CD14-positive monocyte (primary cell): ENCODE measurements at regions not wholly inside any gene's neighbourhood (a gene's known extent, or its start where the extent isn't known, plus 50 kb on each side); places are given as distances from the start of the nearest gene placed in this dataset.

ENCODE experiments used
- DNase-seq, 3 donors: peaks; one replicate each; pipeline ENCODE4 v3.0.0-alpha.2; 2011 to 2022
- H2AFZ ChIP-seq: 2 replicates; pipeline ENCODE4 v1.6.0; 2012; ENCODE audit warnings: mild to moderate bottlenecking, low read depth, low read length, inconsistent platforms; ENCODE audit not compliant: insufficient read depth, poor library complexity, severe bottlenecking
- H3K27ac ChIP-seq, 2 donors: 1 replicate in 1 of 2; 2 replicates in 1 of 2; pipeline ENCODE4 v1.5.1; 2012 to 2013; ENCODE audit warnings: low read length in 2 of 2, control low read depth in 1 of 2, inconsistent platforms in 1 of 2, low read depth in 1 of 2, mild to moderate bottlenecking in 1 of 2
- H3K27me3 ChIP-seq, 2 donors: one replicate each; pipeline versions ENCODE4 v1.6.0 to v1.6.1; 2011 to 2013; ENCODE audit warnings: low read length in 2 of 2; ENCODE audit not compliant: control insufficient read depth in 2 of 2, insufficient read depth in 2 of 2
- H3K36me3 ChIP-seq, 2 donors: replicated peaks in 1 of 2; 1 replicate in 1 of 2; 2 replicates in 1 of 2; pipeline versions ENCODE4 v1.5.1 to v1.6.1; 2012 to 2013; ENCODE audit warnings: low read length in 2 of 2, control low read depth in 1 of 2, inconsistent platforms in 1 of 2, mild to moderate bottlenecking in 1 of 2; ENCODE audit not compliant: insufficient read depth in 2 of 2, control insufficient read depth in 1 of 2
- H3K4me1 ChIP-seq, 2 donors: 1 replicate in 1 of 2; 2 replicates in 1 of 2; pipeline versions ENCODE4 v1.5.1 to v1.6.1; 2012 to 2013; ENCODE audit warnings: low read length in 2 of 2, control low read depth in 1 of 2, inconsistent platforms in 1 of 2, mild to moderate bottlenecking in 1 of 2, moderate library complexity in 1 of 2; ENCODE audit not compliant: insufficient read depth in 2 of 2, control insufficient read depth in 1 of 2
- H3K4me2 ChIP-seq: replicated peaks from 2 replicates; pipeline ENCODE3; 2012; ENCODE audit warnings: low read length, moderate library complexity, mild to moderate bottlenecking; ENCODE audit not compliant: poor library complexity, severe bottlenecking; ENCODE audit errors: extremely low read depth
- H3K4me3 ChIP-seq, 3 experiments: fragments of 200-600 bp in 1 of 3; sonication (generic) in 1 of 3; replicated peaks in 1 of 3; 1 replicate in 2 of 3; 2 replicates in 1 of 3; pipeline ENCODE4 v1.5.1; 2011 to 2013; ENCODE audit warnings: low read length in 3 of 3, mild to moderate bottlenecking in 3 of 3, control low read depth in 2 of 3, low read depth in 2 of 3, inconsistent platforms in 1 of 3, moderate library complexity in 1 of 3
- H3K79me2 ChIP-seq: 2 replicates; pipeline ENCODE4 v1.6.0; 2012; ENCODE audit warnings: mild to moderate bottlenecking, control low read depth, inconsistent platforms, low read length, moderate library complexity; ENCODE audit not compliant: insufficient read depth
- H3K9ac ChIP-seq: 2 replicates; pipeline ENCODE4 v1.6.0; 2017; ENCODE audit warnings: low read length, mild to moderate bottlenecking; ENCODE audit not compliant: insufficient read depth, poor library complexity, severe bottlenecking
- H3K9me3 ChIP-seq, 2 donors: replicated peaks in 1 of 2; 1 replicate in 1 of 2; 2 replicates in 1 of 2; pipeline versions ENCODE4 v1.5.1 to v1.6.1; 2012 to 2013; ENCODE audit warnings: low read length in 2 of 2, control low read depth in 1 of 2; ENCODE audit not compliant: control insufficient read depth in 1 of 2, insufficient read depth in 1 of 2
- H4K20me1 ChIP-seq: 2 replicates; pipeline ENCODE4 v1.6.0; 2012; ENCODE audit warnings: mild to moderate bottlenecking, low read length, control low read depth, moderate library complexity; ENCODE audit not compliant: insufficient read depth
- H3K27ac Mint-ChIP-seq, 7 donors: one replicate each; pipeline ENCODE4 v1.8.0; 2020; ENCODE audit warnings: mild to moderate bottlenecking in 7 of 7, mixed read lengths in 7 of 7, moderate library complexity in 6 of 7, inconsistent platforms in 2 of 7
- H3K27me3 Mint-ChIP-seq, 3 donors: one replicate each; pipeline ENCODE4 v1.8.0; 2021 to 2022; ENCODE audit warnings: low read depth in 3 of 3, mild to moderate bottlenecking in 3 of 3, mixed read lengths in 3 of 3, moderate library complexity in 3 of 3, inconsistent platforms in 1 of 3
- H3K36me3 Mint-ChIP-seq, 2 donors: one replicate each; pipeline ENCODE4 v1.8.0; 2020; ENCODE audit warnings: mixed read lengths in 2 of 2, inconsistent platforms in 1 of 2, mild to moderate bottlenecking in 1 of 2
- H3K4me1 Mint-ChIP-seq: one replicate; pipeline ENCODE4 v1.8.0; 2020; ENCODE audit warnings: mild to moderate bottlenecking, mixed read lengths
- H3K4me3 Mint-ChIP-seq, 2 donors: one replicate each; pipeline ENCODE4 v1.8.0; 2020; ENCODE audit warnings: mild to moderate bottlenecking in 2 of 2, mixed read lengths in 2 of 2, moderate library complexity in 1 of 2
- H3K9me3 Mint-ChIP-seq, 7 donors: one replicate each; pipeline ENCODE4 v1.8.0; 2020 to 2022; ENCODE audit warnings: mixed read lengths in 7 of 7, mild to moderate bottlenecking in 6 of 7, moderate library complexity in 6 of 7, inconsistent platforms in 2 of 7
- CTCF ChIP-seq: fragments of 200-600 bp; IDR thresholded peaks from one replicate; pipeline ENCODE4 v1.8.0; 2022; ENCODE audit warnings: antibody characterized with exemption, mild to moderate bottlenecking
- WGBS: methylation state at CpG from one replicate; pipeline ENCODE4 v1.1.5; 2013; ENCODE audit warnings: missing lambda C conversion rate; ENCODE audit not compliant: insufficient coverage; 5-methylcytosine and 5-hydroxymethylcytosine counted together
- intact Hi-C, 2 donors: fragments of 100-400 bp; cut with micrococcal nuclease; formaldehyde crosslinking; loops; one replicate each; pipeline versions ENCODE4 v1.15.0 to v1.15.1; 2023

GRCh38 chr2:6579281-6579680 is 286.4 kb downstream of the CMPK2 start:
- DNase-seq, result no peak
- Histone ChIP-seq H3K9me3 (no peaks in the 10 kb centered on the region), H3K4me2 (no peak overlapping the region), H3K4me1 (no peaks in the 10 kb centered on the region), H3K4me3 (no peak overlapping the region), H2AFZ (no peak overlapping the region), H4K20me1 (no peaks in the 10 kb centered on the region), H3K27me3 (no peaks in the 10 kb centered on the region), H3K27ac (no peak overlapping the region), H3K36me3 (no peaks in the 10 kb centered on the region), H3K9ac (no peak overlapping the region), H3K79me2 (no peaks in the 10 kb centered on the region)
- peaks cover 0 to 4% (median 0%) of the 10 kb centered on the region in 3 donors for H3K27me3 Mint-ChIP-seq
- H3K27ac Mint-ChIP-seq, result no peak overlapping the region
- intact Hi-C loops, result no loop called here
- peaks cover 0 to 5% (median 0%) of the 10 kb centered on the region in 7 donors for H3K9me3 Mint-ChIP-seq
- TF ChIP-seq CTCF, result no peak
- H3K36me3 Mint-ChIP-seq, result no peaks in the 10 kb centered on the region
- H3K4me1 Mint-ChIP-seq, result no peaks in the 10 kb centered on the region
- H3K4me3 Mint-ChIP-seq, result no peak overlapping the region

GRCh38 chr2:6580982-6581381 is 284.7 kb downstream of the CMPK2 start:
- Mint-ChIP-seq H3K9me3 (peaks cover 0 to 5% (median 0%) of the 10 kb centered on the region in 7 donors), H3K36me3 (no peaks in the 10 kb centered on the region), H3K27ac (no peak overlapping the region), H3K27me3 (peaks cover 0 to 4% (median 0%) of the 10 kb centered on the region in 3 donors), H3K4me1 (no peaks in the 10 kb centered on the region), H3K4me3 (no peak overlapping the region)
- Histone ChIP-seq H3K9ac (no peak overlapping the region), H3K9me3 (no peaks in the 10 kb centered on the region), H3K4me2 (no peak overlapping the region), H3K4me3 (no peak overlapping the region), H3K36me3 (no peaks in the 10 kb centered on the region), H3K4me1 (no peaks in the 10 kb centered on the region), H3K27me3 (no peaks in the 10 kb centered on the region), H3K27ac (no peak overlapping the region), H4K20me1 (no peaks in the 10 kb centered on the region), H3K79me2 (no peaks in the 10 kb centered on the region), H2AFZ (no peak overlapping the region)
- TF ChIP-seq CTCF, result no peak
- DNase-seq, result no peak
- intact Hi-C loops, result no loop called here
- 86% methylated on average over 3 of the region's 4 CpGs for WGBS
